GM21360 (cell line): ENCODE measurements at regions not wholly inside any gene's neighbourhood (a gene's known extent, or its start where the extent isn't known, plus 50 kb on each side); places are given as distances from the start of the nearest gene placed in this dataset.
"Not testable (repeated sequence)": the region's sequence is repeated elsewhere in the genome, so short reads cannot be mapped to it uniquely, and the experiment has no call there.

ENCODE experiments used
- ATAC-seq: cut with Tn5 transposase; IDR thresholded peaks from one replicate; pipeline ENCODE4 v1.9.1; 2021; ENCODE audit warnings: mild to moderate bottlenecking, moderate library complexity; ENCODE audit not compliant: unreplicated experiment

GRCh38 chr10:106392778-106393177 lies 771.7 kb downstream of the SORCS1 start:
- ATAC-seq = no peak

- ATAC-seq = no peak
These were observed 777.4 kb downstream of the SORCS1 start for GRCh38 chr10:106387063-106387462.

- ATAC-seq = no peak
These were observed 780.0 kb downstream of the SORCS1 start for GRCh38 chr10:106384496-106384895.

- ATAC-seq = no peak
These were observed 783.8 kb downstream of the SORCS1 start for GRCh38 chr10:106380706-106381105.

DNA sequence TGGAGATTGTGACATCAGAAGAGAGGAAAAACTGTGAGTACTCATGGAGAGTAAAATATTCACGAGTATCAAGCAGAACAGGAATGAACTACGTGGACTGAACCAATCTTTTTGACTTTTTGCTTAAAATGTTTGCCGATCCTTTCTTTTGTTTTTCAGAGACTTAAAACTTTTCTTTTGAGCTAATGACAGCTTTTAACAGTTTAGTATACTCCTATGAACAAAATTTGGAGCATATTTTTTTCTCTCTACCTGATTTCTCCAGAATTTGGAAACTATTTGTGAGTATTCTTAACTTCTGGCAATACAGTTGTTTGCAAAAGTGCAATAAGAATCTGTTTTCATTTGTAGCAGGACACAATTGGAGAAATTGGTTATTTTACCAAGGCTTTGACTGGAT lies 786.3 kb downstream of the SORCS1 start:
- ATAC-seq = no peak

GRCh38 chr10:106370751-106371150 lies 793.8 kb downstream of the SORCS1 start:
- no peak for ATAC-seq

DNA sequence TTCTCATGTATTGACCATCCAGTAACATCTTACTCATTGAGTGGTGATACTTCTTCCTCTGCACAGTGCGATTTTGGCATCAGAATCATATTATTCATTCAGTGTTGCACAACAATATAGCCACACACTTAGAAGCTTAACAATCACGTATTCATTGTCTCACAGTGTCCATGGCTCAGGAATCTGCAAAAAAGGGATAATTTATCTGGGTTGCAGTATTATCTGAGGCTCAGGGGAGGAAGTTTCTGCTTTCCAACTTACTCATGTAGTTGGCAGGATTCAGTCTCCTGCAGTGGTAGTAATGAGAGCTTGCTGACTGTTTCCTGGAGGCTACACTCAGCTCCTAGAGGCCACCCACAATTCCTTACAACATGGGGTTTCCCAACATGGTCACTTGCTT lies 803.6 kb downstream of the SORCS1 start:
- no peak for ATAC-seq

GRCh38 chr10:106355450-106355849 lies 809.1 kb downstream of the SORCS1 start:
- no peak for ATAC-seq

DNA sequence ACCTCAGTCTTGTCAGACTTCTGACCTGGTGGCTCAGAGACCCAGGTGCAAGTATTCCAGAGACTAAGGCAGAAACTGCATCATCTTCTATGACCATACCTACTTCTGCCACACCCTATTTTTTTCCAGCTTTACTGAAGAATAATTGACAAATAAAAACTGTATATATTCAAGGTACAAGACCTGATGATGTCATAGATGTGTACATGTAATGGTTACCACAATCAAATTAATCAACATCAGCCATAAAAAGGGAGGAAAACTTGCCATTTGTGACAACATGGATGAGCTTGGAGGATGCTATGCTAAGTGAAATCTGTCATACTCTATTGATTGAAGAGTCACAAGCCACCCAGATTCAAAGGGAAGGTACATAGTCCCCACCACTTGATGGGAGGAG lies 815.6 kb downstream of the SORCS1 start:
- ATAC-seq = no peak

- ATAC-seq = no peak
These were observed 817.0 kb downstream of the SORCS1 start for GRCh38 chr10:106347547-106347946.

- not testable (repeated sequence) for ATAC-seq
These were observed 821.0 kb downstream of the SORCS1 start for GRCh38 chr10:106343539-106343938.

DNA sequence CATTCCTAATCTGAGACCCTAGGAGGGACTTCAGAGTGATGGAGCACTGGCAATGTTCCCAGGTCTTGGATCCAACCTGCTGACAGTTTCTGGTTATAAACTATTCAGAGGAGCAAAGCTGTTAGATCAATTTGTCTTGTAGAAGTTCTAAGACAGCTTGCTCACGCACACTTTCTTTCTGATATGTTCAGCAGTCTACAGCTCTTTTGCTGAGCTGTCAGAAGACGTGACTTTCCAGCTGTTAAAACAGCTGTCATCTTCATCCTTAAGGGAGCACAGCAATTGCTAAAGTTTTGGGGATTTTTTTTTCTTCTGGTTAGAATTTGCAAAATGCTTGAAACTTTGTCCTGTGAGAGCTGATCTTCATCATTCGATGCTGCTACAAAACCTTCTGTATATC lies 823.1 kb downstream of the SORCS1 start:
- no peak for ATAC-seq

DNA sequence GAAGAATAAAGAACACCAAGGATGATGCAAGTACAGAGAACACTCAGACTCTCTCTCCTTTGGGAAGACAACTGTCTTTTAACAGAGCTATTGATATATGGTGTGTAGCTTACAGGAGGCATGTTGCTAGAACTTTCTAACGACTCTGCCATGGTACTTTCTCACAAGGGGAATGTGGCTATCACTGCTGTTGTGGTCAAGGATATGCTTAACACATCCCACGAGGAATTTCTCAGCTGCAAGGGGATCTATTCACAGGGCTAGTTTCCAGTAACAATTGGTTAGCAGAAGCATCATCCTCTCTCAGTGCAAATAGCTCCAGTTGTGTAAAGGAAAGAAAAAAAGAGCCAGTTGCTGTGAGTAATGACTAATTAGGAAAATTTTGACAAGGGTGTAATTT lies 826.0 kb downstream of the SORCS1 start:
- no peak for ATAC-seq

DNA sequence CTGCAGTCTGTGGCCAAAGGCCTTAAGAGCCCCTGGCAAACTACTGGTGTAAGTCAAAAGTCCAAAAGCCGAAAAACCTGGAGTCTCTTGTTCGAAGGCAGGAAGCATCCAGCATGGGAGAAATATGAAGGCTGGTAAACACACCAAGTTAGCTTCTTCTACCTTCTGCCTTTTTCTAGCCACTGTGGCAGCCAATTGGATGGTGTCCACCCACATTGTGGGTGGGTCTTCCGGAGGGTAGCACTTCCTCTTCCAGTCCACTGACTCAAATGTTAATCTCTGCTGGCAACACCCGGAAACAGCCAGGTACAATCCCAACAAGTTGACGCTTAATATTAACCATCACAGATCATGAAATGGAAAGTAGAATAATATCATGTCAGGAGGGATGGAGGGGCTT lies 827.6 kb downstream of the SORCS1 start:
- ATAC-seq = no peak

- ATAC-seq = no peak
These were observed 836.8 kb downstream of the SORCS1 start for GRCh38 chr10:106327747-106328146.

DNA sequence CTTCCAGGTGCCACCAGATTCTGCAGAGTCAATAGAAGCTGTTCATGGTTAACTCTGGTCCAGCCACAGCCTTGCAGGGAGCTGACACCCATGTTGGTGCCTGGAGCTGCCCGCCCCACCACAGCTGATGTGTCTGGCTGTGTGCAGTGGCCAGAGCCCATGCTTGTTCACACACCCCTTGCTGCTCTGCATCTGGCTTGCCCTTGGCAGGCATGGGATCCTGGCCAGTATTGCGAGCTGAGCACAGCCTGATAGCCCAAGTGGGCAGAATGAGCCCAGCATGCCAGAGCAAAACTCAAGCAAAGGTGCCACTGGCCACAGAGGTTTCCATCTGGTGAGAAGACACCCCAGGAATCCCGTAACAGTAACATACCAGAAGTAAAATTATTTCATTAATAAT lies 843.6 kb downstream of the SORCS1 start:
- no peak for ATAC-seq

- ATAC-seq = no peak
These were observed 844.4 kb downstream of the SORCS1 start for GRCh38 chr10:106320078-106320477.

DNA sequence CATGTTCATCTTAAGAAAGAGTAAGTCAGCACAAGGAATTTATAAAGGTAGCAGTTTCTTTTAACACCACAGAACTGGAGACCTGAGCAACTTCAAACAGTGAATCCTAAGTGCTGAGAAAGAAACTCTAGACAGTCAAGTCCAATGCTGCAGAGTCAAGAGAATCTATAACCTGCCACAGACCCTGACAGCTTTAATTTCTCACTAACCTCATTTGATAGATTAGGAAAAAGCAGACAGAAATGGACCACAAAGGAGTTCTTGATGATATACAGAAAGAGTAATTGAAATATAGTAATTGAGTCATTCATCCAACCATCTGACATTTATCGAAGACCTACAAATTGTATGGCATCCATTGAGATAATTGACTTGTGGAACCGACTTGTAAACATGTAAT lies 847.0 kb downstream of the SORCS1 start:
- ATAC-seq = no peak

DNA sequence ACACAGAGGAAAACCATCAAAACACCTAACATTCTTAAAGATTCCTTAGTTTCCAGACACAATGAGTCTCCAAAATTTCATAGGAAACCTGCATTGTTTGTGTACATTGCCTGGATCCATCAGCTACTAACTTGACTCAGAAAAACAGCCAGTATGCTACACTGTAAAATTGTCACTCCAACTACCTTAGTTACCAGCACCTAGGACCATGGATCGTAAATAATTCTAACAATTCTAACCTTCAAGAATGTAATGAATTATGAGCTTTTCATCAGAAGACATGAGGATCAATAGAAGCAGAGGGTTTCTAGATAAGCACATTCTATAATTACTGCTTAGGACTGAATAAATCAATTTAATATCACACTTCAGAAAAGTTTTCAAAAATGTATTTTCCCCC lies 851.5 kb downstream of the SORCS1 start:
- ATAC-seq = no peak

DNA sequence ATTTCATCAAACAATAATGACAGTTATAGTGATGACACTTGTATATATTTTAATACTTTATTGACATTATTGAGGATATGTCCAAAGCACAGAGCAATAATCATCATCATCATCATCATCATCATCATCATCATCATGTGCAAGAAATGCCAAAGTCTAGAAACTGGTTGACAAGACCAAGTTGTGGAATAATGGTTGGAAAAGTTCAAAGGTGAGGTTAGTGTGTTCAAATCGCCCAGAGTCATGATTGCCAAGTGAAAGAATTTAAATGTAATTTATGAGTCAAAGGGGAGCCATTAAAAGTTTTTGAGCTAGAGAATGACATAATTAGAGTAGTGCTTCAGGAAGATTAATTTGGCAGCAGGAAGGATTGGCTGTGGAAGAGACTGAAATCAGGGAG lies 852.4 kb downstream of the SORCS1 start:
- no peak for ATAC-seq

- no peak for ATAC-seq
These were observed 852.9 kb downstream of the SORCS1 start for GRCh38 chr10:106311590-106311989.

GRCh38 chr10:106310596-106310995 lies 853.9 kb downstream of the SORCS1 start:
- ATAC-seq = no peak

GRCh38 chr10:106309376-106309775 lies 855.1 kb downstream of the SORCS1 start:
- no peak for ATAC-seq

- ATAC-seq = no peak
These were observed 856.2 kb downstream of the SORCS1 start for GRCh38 chr10:106308284-106308683.
